HG02840 (cell line): ENCODE measurements at regions not wholly inside any gene's neighbourhood (a gene's known extent, or its start where the extent isn't known, plus 50 kb on each side); places are given as distances from the start of the nearest gene placed in this dataset.
"Not testable (repeated sequence)": the region's sequence is repeated elsewhere in the genome, so short reads cannot be mapped to it uniquely, and the experiment has no call there.

Experiments used
- ATAC-seq: cut with Tn5 transposase; IDR thresholded peaks from one replicate; pipeline ENCODE4 v1.9.1; 2021; ENCODE audit warnings: mild to moderate bottlenecking, moderate library complexity, moderate number of reproducible peaks; ENCODE audit not compliant: unreplicated experiment, low FRiP score

GRCh38 chr14:44873536-44873935 lies 88.2 kb downstream of the KLHL28 start:
- ATAC-seq = no peak

GRCh38 chr14:44866770-44867169 lies 95.0 kb downstream of the KLHL28 start:
- ATAC-seq = no peak

- no peak for ATAC-seq
Measured at GRCh38 chr14:44866322-44866721, 95.4 kb downstream of the KLHL28 start.

GRCh38 chr14:44863271-44863670 lies 98.5 kb downstream of the KLHL28 start:
- ATAC-seq = no peak

GRCh38 chr14:44854114-44854513 lies 107.6 kb downstream of the KLHL28 start:
- ATAC-seq = no peak

- no peak for ATAC-seq
Measured at GRCh38 chr14:44847526-44848309, 114.0 kb downstream of the KLHL28 start.

GRCh38 chr14:44846232-44846824 lies 115.4 kb downstream of the KLHL28 start:
- peak; percentile 73 for ATAC-seq

GRCh38 chr14:44835928-44836327 lies 125.8 kb downstream of the KLHL28 start:
- ATAC-seq = not testable (repeated sequence)

GRCh38 chr14:44833376-44834060 lies 128.2 kb downstream of the KLHL28 start:
- no peak for ATAC-seq

GRCh38 chr14:44830371-44830770 lies 131.4 kb downstream of the KLHL28 start:
- ATAC-seq = no peak

GRCh38 chr14:44829021-44829420 lies 132.7 kb downstream of the KLHL28 start:
- no peak for ATAC-seq

GRCh38 chr14:44828023-44828422 lies 133.7 kb downstream of the KLHL28 start:
- no peak for ATAC-seq

GRCh38 chr14:44820230-44820964 lies 141.3 kb downstream of the KLHL28 start:
- ATAC-seq = no peak

- no peak for ATAC-seq
Measured at GRCh38 chr14:44814196-44814595, 147.6 kb downstream of the KLHL28 start.

- ATAC-seq = no peak
Measured at GRCh38 chr14:44812672-44813071, 149.1 kb downstream of the KLHL28 start.

GRCh38 chr14:44804391-44804790 lies 157.4 kb downstream of the KLHL28 start:
- no peak for ATAC-seq

GRCh38 chr14:44803239-44803905 lies 158.4 kb downstream of the KLHL28 start:
- no peak for ATAC-seq

- no peak for ATAC-seq
Measured at GRCh38 chr14:44798386-44799242, 163.1 kb downstream of the KLHL28 start.

GRCh38 chr14:44795725-44796124 lies 166.0 kb downstream of the KLHL28 start:
- no peak for ATAC-seq
